ENCODE measurements at regions not wholly inside any gene's neighbourhood (a gene's known extent, or its start where the extent isn't known, plus 50 kb on each side); places are given as distances from the start of the nearest gene placed in this dataset.

DNA sequence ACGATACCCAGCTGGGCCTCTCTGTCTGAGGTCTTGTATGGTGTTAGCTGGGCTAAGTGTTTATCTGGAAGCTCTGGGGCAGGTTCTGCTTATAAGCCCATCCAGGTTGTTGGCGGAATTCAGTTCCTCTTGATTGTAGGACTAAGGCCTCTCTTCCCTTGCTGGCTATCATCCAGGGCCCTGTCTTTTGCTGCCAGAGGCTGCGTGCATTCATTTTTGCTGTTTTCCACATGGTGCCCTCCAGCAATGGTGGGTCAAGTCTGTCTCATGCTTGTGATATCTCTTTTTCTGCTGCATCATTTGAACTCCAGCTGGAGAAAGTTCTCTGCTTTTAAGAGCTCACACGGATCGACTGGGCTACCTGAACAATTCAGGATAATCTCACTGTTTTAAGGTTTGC, 105.7 kb upstream of the ZNF618 start:
- TF ChIP-seq NFIC (IDR thresholded peaks at IDR 0.05) (no peak), RAD21 (IDR thresholded peaks at IDR 0.05; ENCODE audit: low read depth) (no peak), ZBTB7A (IDR thresholded peaks at IDR 0.05; ENCODE audit: low read depth) (no peak), EP300 (IDR thresholded peaks at IDR 0.05; ENCODE audit: borderline replicate concordance) (no peak), TAF1 (IDR thresholded peaks at IDR 0.05; ENCODE audit: low read depth) (no peak)
- TF ChIP-seq, protein P1, sequence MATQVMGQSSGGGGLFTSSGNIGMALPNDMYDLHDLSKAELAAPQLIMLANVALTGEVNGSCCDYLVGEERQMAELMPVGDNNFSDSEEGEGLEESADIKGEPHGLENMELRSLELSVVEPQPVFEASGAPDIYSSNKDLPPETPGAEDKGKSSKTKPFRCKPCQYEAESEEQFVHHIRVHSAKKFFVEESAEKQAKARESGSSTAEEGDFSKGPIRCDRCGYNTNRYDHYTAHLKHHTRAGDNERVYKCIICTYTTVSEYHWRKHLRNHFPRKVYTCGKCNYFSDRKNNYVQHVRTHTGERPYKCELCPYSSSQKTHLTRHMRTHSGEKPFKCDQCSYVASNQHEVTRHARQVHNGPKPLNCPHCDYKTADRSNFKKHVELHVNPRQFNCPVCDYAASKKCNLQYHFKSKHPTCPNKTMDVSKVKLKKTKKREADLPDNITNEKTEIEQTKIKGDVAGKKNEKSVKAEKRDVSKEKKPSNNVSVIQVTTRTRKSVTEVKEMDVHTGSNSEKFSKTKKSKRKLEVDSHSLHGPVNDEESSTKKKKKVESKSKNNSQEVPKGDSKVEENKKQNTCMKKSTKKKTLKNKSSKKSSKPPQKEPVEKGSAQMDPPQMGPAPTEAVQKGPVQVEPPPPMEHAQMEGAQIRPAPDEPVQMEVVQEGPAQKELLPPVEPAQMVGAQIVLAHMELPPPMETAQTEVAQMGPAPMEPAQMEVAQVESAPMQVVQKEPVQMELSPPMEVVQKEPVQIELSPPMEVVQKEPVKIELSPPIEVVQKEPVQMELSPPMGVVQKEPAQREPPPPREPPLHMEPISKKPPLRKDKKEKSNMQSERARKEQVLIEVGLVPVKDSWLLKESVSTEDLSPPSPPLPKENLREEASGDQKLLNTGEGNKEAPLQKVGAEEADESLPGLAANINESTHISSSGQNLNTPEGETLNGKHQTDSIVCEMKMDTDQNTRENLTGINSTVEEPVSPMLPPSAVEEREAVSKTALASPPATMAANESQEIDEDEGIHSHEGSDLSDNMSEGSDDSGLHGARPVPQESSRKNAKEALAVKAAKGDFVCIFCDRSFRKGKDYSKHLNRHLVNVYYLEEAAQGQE (IDR thresholded peaks at IDR 0.05; ENCODE audit: low read depth) = no peak

All from Ishikawa (cell line).